Ishikawa (cell line): ENCODE measurements at regions not wholly inside any gene's neighbourhood (a gene's known extent, or its start where the extent isn't known, plus 50 kb on each side); places are given as distances from the start of the nearest gene placed in this dataset.

ENCODE experiments used
- CEBPB ChIP-seq: IDR thresholded peaks from 2 replicates; pipeline ENCODE4 v1.6.1; 2012
- CREB1 ChIP-seq: IDR thresholded peaks from 2 replicates; pipeline ENCODE4 v1.6.1; 2012; ENCODE audit warnings: low read depth
- EGR1 ChIP-seq: IDR thresholded peaks from 2 replicates; pipeline ENCODE4 v1.6.1; 2012
- EP300 ChIP-seq: IDR thresholded peaks from 2 replicates; pipeline ENCODE4 v1.6.1; 2012; ENCODE audit warnings: borderline replicate concordance
- FOXM1 ChIP-seq: IDR thresholded peaks from 2 replicates; pipeline ENCODE4 v1.6.1; 2012; ENCODE audit warnings: low read depth, borderline replicate concordance
- MAX ChIP-seq: IDR thresholded peaks from 2 replicates; pipeline ENCODE4 v1.6.1; 2012
- NFIC ChIP-seq: IDR thresholded peaks from 2 replicates; pipeline ENCODE4 v1.6.1; 2012
- RAD21 ChIP-seq: IDR thresholded peaks from 2 replicates; pipeline ENCODE4 v1.6.1; 2012; ENCODE audit warnings: low read depth
- REST ChIP-seq: IDR thresholded peaks from 2 replicates; pipeline ENCODE4 v1.6.1; 2012; ENCODE audit warnings: low read depth, mild to moderate bottlenecking
- TAF1 ChIP-seq: IDR thresholded peaks from 2 replicates; pipeline ENCODE4 v1.6.1; 2012; ENCODE audit warnings: low read depth, mild to moderate bottlenecking
- TCF12 ChIP-seq: IDR thresholded peaks from 2 replicates; pipeline ENCODE4 v1.6.1; 2012; ENCODE audit warnings: low read depth
- TEAD4 ChIP-seq: IDR thresholded peaks from 2 replicates; pipeline ENCODE4 v1.6.1; 2012
- USF1 ChIP-seq: IDR thresholded peaks from 2 replicates; pipeline ENCODE4 v1.6.1; 2012
- YY1 ChIP-seq: IDR thresholded peaks from 2 replicates; pipeline ENCODE4 v1.6.1; 2012; ENCODE audit warnings: low read depth
- ZBTB7A ChIP-seq: IDR thresholded peaks from 2 replicates; pipeline ENCODE4 v1.6.1; 2012; ENCODE audit warnings: low read depth

- TF ChIP-seq TAF1: no peak
- no peak for TF ChIP-seq RAD21
- no peak for TF ChIP-seq MAX
- no peak for TF ChIP-seq REST
- no peak for TF ChIP-seq ZBTB7A
- no peak for TF ChIP-seq FOXM1
- no peak for TF ChIP-seq YY1
- TF ChIP-seq TEAD4: no peak
- no peak for TF ChIP-seq CEBPB
- TF ChIP-seq EGR1: no peak
- no peak for TF ChIP-seq NFIC
- no peak for TF ChIP-seq EP300
- no peak for TF ChIP-seq CREB1
- no peak for TF ChIP-seq TCF12
- no peak for TF ChIP-seq USF1
Observed at GRCh38 chr6:140463312-140463710, 1088.9 kb upstream of the CITED2 start.

- TF ChIP-seq USF1 (no peak), TEAD4 (no peak), RAD21 (peak; percentile 18; the same call in 1 of the 2 replicates)
Observed at GRCh38 chr6:140462453-140463311, 1088.2 kb upstream of the CITED2 start.

- no peak for TF ChIP-seq NFIC
- no peak for TF ChIP-seq RAD21
- TF ChIP-seq EGR1: no peak
- no peak for TF ChIP-seq ZBTB7A
- TF ChIP-seq REST: no peak
- no peak for TF ChIP-seq USF1
- TF ChIP-seq FOXM1: no peak
- no peak for TF ChIP-seq YY1
- TF ChIP-seq CEBPB: no peak
- TF ChIP-seq TCF12: no peak
- no peak for TF ChIP-seq MAX
- no peak for TF ChIP-seq EP300
- TF ChIP-seq TEAD4: no peak
Observed at GRCh38 chr6:140462076-140462452, 1087.6 kb upstream of the CITED2 start.

GRCh38 chr6:140460267-140460666, 1085.8 kb upstream of the CITED2 start:
- TF ChIP-seq CREB1 (no peak), TEAD4 (no peak), YY1 (no peak), RAD21 (no peak), FOXM1 (no peak), USF1 (no peak), ZBTB7A (no peak), REST (no peak), TAF1 (no peak), NFIC (no peak), MAX (no peak), EGR1 (no peak)
